Lower lobe of right lung (tissue), 2 donors: ENCODE measurements at regions not wholly inside any gene's neighbourhood (a gene's known extent, or its start where the extent isn't known, plus 50 kb on each side); places are given as distances from the start of the nearest gene placed in this dataset.

Source experiments
- ATAC-seq, 2 donors: fragments of 200-7000 bp; cut with Tn5 transposase; one replicate each; pipeline ENCODE4 v1.9.1; 2020 to 2022; ENCODE audit warnings: mild to moderate bottlenecking in 2 of 2, moderate library complexity in 2 of 2
- DNase-seq: peaks from one replicate; pipeline ENCODE4 v3.0.0-alpha.2; 2020
- H3K27ac ChIP-seq: fragments of 200-600 bp; one replicate; pipeline ENCODE4 v1.8.0; 2022
- H3K27me3 ChIP-seq: fragments of 200-600 bp; one replicate; pipeline ENCODE4 v1.8.0; 2022; ENCODE audit warnings: low read depth
- H3K36me3 ChIP-seq: fragments of 200-600 bp; one replicate; pipeline ENCODE4 v1.8.0; 2022; ENCODE audit warnings: mild to moderate bottlenecking
- H3K4me1 ChIP-seq: fragments of 200-600 bp; one replicate; pipeline ENCODE4 v1.8.0; 2022
- H3K4me3 ChIP-seq: fragments of 200-600 bp; one replicate; pipeline ENCODE4 v1.8.0; 2022; ENCODE audit warnings: mild to moderate bottlenecking
- H3K9me3 ChIP-seq: fragments of 200-600 bp; one replicate; pipeline ENCODE4 v1.8.0; 2022
- intact Hi-C: fragments of 100-400 bp; cut with DNase I; formaldehyde crosslinking; loops from one replicate; pipeline ENCODE4 v1.11.0; 2022
- TF ChIP-seq, protein P1 (sequence below): fragments of 200-600 bp; IDR thresholded peaks from one replicate; pipeline ENCODE4 v1.8.0; 2022; ENCODE audit warnings: antibody characterized with exemption, mild to moderate bottlenecking
- donor health status: DM: no; HTN: yes; CAD: no; lungs with severe emphysema.

DNA sequence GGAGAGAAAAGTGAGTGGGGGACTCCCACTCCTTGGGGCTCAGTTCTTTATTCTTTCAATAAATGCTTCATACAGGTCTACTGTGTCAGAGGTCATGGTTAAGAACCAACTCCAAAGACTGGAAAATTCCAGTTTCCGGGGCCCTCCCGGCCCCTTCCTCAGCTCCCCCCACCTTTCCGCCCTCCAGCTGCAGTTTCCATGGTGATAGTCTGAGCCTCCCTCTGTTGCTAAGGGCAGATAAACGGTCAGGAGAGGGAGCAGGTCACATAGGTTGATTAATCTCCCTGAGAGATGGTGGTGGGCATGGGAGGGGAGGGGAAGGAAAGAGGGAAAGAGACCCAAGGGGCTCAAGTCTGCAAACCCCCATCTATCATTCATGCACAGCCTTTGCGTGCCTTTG lies 131.5 kb upstream of the USP29 start:
- Histone ChIP-seq H3K27me3 (no peaks in the 10 kb centered on the region), H3K4me1 (no peaks in the 10 kb centered on the region), H3K4me3 (no peak overlapping the region), H3K9me3 (peaks cover 13% of the 10 kb centered on the region), H3K36me3 (no peaks in the 10 kb centered on the region), H3K27ac (no peak overlapping the region)
- intact Hi-C loops: no loop called here
- no peak for DNase-seq
- TF ChIP-seq, protein P1, sequence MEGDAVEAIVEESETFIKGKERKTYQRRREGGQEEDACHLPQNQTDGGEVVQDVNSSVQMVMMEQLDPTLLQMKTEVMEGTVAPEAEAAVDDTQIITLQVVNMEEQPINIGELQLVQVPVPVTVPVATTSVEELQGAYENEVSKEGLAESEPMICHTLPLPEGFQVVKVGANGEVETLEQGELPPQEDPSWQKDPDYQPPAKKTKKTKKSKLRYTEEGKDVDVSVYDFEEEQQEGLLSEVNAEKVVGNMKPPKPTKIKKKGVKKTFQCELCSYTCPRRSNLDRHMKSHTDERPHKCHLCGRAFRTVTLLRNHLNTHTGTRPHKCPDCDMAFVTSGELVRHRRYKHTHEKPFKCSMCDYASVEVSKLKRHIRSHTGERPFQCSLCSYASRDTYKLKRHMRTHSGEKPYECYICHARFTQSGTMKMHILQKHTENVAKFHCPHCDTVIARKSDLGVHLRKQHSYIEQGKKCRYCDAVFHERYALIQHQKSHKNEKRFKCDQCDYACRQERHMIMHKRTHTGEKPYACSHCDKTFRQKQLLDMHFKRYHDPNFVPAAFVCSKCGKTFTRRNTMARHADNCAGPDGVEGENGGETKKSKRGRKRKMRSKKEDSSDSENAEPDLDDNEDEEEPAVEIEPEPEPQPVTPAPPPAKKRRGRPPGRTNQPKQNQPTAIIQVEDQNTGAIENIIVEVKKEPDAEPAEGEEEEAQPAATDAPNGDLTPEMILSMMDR: no peak
- ATAC-seq: no peak

GRCh38 chr19:56991912-56992311 lies 127.9 kb upstream of the USP29 start:
- no peaks in the 10 kb centered on the region for H3K9me3 ChIP-seq
- no peaks in the 10 kb centered on the region for H3K36me3 ChIP-seq
- H3K27me3 ChIP-seq: no peaks in the 10 kb centered on the region
- no peaks in the 10 kb centered on the region for H3K4me1 ChIP-seq
- H3K4me3 ChIP-seq: no peak overlapping the region
- TF ChIP-seq, protein P1: no peak
- DNase-seq (no peak), ATAC-seq (no peak)
- intact Hi-C loops: no loop called here
- H3K27ac ChIP-seq: no peak overlapping the region

GRCh38 chr19:56993851-56994250 lies 125.9 kb upstream of the USP29 start:
- H3K4me3 ChIP-seq: no peak overlapping the region
- no peak for DNase-seq
- intact Hi-C loops: no loop called here
- H3K4me1 ChIP-seq: no peaks in the 10 kb centered on the region
- no peaks in the 10 kb centered on the region for H3K9me3 ChIP-seq
- H3K27ac ChIP-seq: no peak overlapping the region
- TF ChIP-seq, protein P1: no peak
- no peaks in the 10 kb centered on the region for H3K36me3 ChIP-seq
- ATAC-seq: no peak
- no peaks in the 10 kb centered on the region for H3K27me3 ChIP-seq

DNA sequence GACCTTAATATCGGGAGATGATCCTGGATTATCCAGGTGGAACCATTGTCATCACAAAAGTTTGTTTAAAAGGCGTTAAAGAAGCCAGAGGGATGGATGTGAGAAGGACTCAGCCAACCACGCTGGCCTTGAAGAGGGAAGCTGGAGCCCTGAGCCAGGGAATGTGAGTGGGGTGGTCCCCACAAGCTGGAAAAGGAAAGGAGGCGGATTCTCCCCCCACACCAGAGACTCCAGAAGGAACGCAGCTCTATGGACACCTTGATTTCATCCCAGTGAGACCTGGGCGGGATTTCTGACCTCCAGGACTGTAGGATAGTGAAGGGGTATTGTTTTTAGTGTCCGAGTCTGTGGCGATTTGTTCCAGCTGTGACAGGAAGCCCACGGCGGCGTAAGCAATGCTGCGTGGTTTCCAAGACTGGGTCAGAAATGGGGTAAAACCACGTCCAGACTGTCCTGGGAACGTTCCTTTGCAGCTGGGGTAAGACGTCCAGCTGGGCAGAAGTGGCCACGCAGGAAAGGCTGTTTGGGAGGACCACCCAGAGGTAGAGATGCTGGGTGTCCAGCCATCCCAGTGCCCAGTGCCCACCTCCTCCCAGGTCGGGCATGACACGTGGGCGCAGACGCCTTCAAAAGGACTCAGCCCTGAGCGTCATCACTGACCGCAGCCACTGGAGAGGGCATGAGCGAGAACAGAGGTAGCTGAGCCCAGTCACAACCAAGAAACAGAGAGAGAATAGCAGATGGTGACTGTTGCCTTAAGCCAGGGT lies 125.4 kb upstream of the USP29 start:
- H3K9me3 ChIP-seq: no peaks in the 10 kb centered on the region
- TF ChIP-seq, protein P1: no peak
- no peak for ATAC-seq

DNA sequence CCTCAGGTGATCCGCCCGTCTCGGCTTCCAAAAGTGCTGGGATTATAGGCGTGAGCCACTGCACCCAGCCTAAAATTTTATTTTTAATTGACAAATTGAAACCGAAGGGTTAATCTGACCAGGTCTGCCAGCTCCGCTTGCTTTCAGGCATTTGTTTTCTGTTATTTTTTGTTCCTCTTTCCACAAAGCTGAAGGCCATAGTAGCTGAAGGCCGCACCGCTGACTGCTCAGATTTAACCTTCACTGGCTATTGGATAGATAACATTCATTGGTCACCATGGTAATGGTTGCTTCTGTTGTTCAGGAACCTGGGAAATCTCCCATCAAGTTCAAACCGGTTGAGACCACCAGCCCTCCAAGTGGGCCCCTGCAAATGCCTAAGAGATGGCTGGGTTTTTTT lies 124.5 kb upstream of the USP29 start:
- TF ChIP-seq, protein P1: no peak
- intact Hi-C loops: no loop called here
- no peaks in the 10 kb centered on the region for H3K36me3 ChIP-seq
- H3K9me3 ChIP-seq: no peaks in the 10 kb centered on the region
- no peak for ATAC-seq
- H3K27me3 ChIP-seq: no peaks in the 10 kb centered on the region
- no peak overlapping the region for H3K27ac ChIP-seq
- no peaks in the 10 kb centered on the region for H3K4me1 ChIP-seq
- no peak for DNase-seq
- H3K4me3 ChIP-seq: no peak overlapping the region

More for the DNA sequence above, 125.4 kb upstream of the USP29 start:
- no peak for DNase-seq
- Histone ChIP-seq H3K4me3 (no peak overlapping the region), H3K27me3 (no peaks in the 10 kb centered on the region), H3K36me3 (no peaks in the 10 kb centered on the region), H3K27ac (no peak overlapping the region), H3K4me1 (no peaks in the 10 kb centered on the region)
- intact Hi-C loops: no loop called here
